ENCODE measurements at regions not wholly inside any gene's neighbourhood (a gene's known extent, or its start where the extent isn't known, plus 50 kb on each side); places are given as distances from the start of the nearest gene placed in this dataset.

DNA sequence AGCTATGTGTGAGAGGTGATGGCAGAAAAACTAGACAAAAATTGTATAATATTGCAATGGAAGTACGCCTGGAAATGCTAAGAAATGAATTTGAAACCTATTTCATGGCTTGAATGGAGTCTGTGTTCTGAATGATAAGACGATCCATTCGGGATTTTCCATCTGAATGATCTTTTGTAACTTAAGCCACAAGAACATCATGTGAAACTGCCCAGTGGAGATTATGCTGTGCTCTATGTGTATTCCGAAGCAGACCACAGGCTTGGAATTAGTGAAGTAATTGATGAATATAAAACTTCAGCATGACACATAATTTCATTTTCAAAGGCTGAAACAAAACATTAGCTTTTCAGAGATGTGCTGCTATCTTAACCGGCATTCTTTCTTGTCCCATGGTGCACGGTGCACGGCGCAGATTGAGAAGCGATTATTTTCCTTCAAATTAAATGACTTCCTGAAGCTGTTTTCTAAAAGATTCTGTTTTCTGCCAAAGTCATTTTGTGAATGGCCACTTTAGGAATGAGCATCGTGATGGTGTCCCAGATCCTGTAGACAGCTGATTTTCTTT lies 652.9 kb downstream of the PLA2G4A start:
- H3K4me3 ChIP-seq (ENCODE audit: low read length in 3 of 3) = no peak overlapping the region
- no peak overlapping the region for H3K9ac ChIP-seq (ENCODE audit: low read length in 3 of 3)
- no peaks in the 10 kb centered on the region for H3K27me3 ChIP-seq (ENCODE audit: control insufficient read depth, insufficient read depth, low read length)
- no peaks in the 10 kb centered on the region for H3K4me1 ChIP-seq (ENCODE audit: control insufficient read depth in 2 of 3, insufficient read depth in 2 of 3, low read depth in 1 of 3, low read length in 3 of 3)
- no peak for DNase-seq
- H3K27ac ChIP-seq (ENCODE audit: low read depth in 2 of 2, low read length in 2 of 2) = no peak overlapping the region
- H3K36me3 ChIP-seq (ENCODE audit: control insufficient read depth in 2 of 3, insufficient read depth in 3 of 3, low read length in 3 of 3) = no peaks in the 10 kb centered on the region
- TF ChIP-seq, protein P1, sequence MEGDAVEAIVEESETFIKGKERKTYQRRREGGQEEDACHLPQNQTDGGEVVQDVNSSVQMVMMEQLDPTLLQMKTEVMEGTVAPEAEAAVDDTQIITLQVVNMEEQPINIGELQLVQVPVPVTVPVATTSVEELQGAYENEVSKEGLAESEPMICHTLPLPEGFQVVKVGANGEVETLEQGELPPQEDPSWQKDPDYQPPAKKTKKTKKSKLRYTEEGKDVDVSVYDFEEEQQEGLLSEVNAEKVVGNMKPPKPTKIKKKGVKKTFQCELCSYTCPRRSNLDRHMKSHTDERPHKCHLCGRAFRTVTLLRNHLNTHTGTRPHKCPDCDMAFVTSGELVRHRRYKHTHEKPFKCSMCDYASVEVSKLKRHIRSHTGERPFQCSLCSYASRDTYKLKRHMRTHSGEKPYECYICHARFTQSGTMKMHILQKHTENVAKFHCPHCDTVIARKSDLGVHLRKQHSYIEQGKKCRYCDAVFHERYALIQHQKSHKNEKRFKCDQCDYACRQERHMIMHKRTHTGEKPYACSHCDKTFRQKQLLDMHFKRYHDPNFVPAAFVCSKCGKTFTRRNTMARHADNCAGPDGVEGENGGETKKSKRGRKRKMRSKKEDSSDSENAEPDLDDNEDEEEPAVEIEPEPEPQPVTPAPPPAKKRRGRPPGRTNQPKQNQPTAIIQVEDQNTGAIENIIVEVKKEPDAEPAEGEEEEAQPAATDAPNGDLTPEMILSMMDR (IDR thresholded peaks at IDR 0.05; ENCODE audit: borderline replicate concordance, extremely low read depth, insufficient read depth) = no peak
- intact Hi-C loops (cut with DNase I) = no loop called here
- FAIRE-seq = no peak
- H3K9me3 ChIP-seq (ENCODE audit: control insufficient read depth in 2 of 3, insufficient read depth in 1 of 3, low read length in 3 of 3) = no peaks in the 10 kb centered on the region

DNA sequence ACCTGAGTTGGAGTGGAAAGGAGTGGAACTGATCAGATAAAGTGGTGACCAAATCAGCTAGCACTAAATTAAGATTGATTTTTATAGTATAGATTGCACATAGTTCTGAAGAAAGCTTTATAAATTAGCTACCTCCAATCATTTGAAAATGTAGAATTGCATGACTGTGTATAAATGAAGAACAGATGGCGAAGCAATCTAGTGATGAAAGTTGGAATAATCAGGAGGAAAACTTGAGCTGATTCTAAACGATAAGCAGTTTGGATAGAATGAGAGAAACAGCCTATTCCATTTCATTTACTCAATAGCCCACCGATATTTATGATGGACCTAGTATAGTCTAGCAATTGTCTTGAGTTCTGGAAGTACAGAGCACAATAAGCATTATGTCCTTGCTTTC lies 661.5 kb downstream of the PLA2G4A start:
- H3K9me3 ChIP-seq (ENCODE audit: control insufficient read depth in 2 of 3, insufficient read depth in 1 of 3, low read length in 3 of 3) = no peaks in the 10 kb centered on the region
- TF ChIP-seq, protein P1 (IDR thresholded peaks at IDR 0.05; ENCODE audit: borderline replicate concordance, extremely low read depth, insufficient read depth) = no peak
- no peaks in the 10 kb centered on the region for H3K27me3 ChIP-seq (ENCODE audit: control insufficient read depth, insufficient read depth, low read length)
- H3K27ac ChIP-seq (ENCODE audit: low read depth in 2 of 2, low read length in 2 of 2) = no peak overlapping the region
- H3K9ac ChIP-seq (ENCODE audit: low read length in 3 of 3) = no peak overlapping the region
- H3K4me1 ChIP-seq (ENCODE audit: control insufficient read depth in 2 of 3, insufficient read depth in 2 of 3, low read depth in 1 of 3, low read length in 3 of 3) = no peaks in the 10 kb centered on the region
- FAIRE-seq (no peak), DNase-seq (no peak)
- intact Hi-C loops (cut with DNase I) = no loop called here
- no peak overlapping the region for H3K4me3 ChIP-seq (ENCODE audit: low read length in 3 of 3)
- H3K36me3 ChIP-seq (ENCODE audit: control insufficient read depth in 2 of 3, insufficient read depth in 3 of 3, low read length in 3 of 3) = no peaks in the 10 kb centered on the region

DNA sequence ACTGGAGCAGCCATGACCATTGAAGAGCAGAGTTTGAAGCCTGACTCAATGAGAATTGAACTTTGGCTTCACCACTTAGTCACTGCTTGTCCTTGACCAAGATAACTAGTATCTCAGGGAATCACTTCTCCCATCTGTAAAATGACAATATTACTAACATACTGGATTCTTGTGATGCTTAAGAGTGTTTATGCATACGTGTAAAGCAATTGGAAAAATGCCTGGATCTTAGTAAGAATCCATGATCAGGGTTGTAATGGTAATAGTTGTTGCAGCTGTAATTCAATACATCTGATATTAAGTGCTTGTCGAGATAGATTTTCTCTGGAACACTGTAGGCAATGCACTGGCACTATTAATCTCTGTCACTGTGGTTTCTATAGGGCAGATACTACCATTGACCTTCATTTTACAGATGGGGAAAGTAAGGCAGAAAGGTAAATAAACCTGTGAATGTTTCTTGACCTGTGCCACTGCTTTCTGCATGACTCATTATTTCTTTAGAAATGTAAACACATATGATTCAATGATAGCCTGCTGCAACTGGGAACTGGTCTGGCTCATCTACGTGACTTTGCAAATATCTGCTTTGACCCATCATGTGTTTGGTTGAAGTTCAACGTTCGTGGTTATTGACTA lies 662.5 kb downstream of the PLA2G4A start:
- H3K4me1 ChIP-seq (ENCODE audit: control insufficient read depth in 2 of 3, insufficient read depth in 2 of 3, low read depth in 1 of 3, low read length in 3 of 3) = no peaks in the 10 kb centered on the region
- H3K9ac ChIP-seq (ENCODE audit: low read length in 3 of 3) = no peak overlapping the region
- no peaks in the 10 kb centered on the region for H3K36me3 ChIP-seq (ENCODE audit: control insufficient read depth in 2 of 3, insufficient read depth in 3 of 3, low read length in 3 of 3)
- FAIRE-seq (no peak), DNase-seq (no peak)
- intact Hi-C loops (cut with DNase I) = no loop called here
- H3K27me3 ChIP-seq (ENCODE audit: control insufficient read depth, insufficient read depth, low read length) = no peaks in the 10 kb centered on the region
- no peaks in the 10 kb centered on the region for H3K9me3 ChIP-seq (ENCODE audit: control insufficient read depth in 2 of 3, insufficient read depth in 1 of 3, low read length in 3 of 3)
- TF ChIP-seq, protein P1 (IDR thresholded peaks at IDR 0.05; ENCODE audit: borderline replicate concordance, extremely low read depth, insufficient read depth) = no peak
- no peak overlapping the region for H3K4me3 ChIP-seq (ENCODE audit: low read length in 3 of 3)
- H3K27ac ChIP-seq (ENCODE audit: low read depth in 2 of 2, low read length in 2 of 2) = no peak overlapping the region
